Parathyroid adenoma (tissue), 2 donors: ENCODE measurements at regions not wholly inside any gene's neighbourhood (a gene's known extent, or its start where the extent isn't known, plus 50 kb on each side); places are given as distances from the start of the nearest gene placed in this dataset.

ENCODE experiments used
- H2AFZ ChIP-seq: fragments of 300-600 bp; sonication (generic); one replicate; pipeline ENCODE4 v1.7.0; 2017; ENCODE audit warnings: antibody characterized with exemption, mild to moderate bottlenecking
- H3K27ac ChIP-seq: fragments of 300-600 bp; sonication (generic); one replicate; pipeline ENCODE4 v1.7.0; 2017
- H3K27me3 ChIP-seq: fragments of 300-600 bp; sonication (generic); one replicate; pipeline ENCODE4 v1.7.0; 2017; ENCODE audit warnings: low read length; ENCODE audit not compliant: control insufficient read depth, insufficient read depth
- H3K36me3 ChIP-seq: fragments of 300-600 bp; sonication (generic); one replicate; pipeline ENCODE4 v1.7.0; 2017; ENCODE audit warnings: low read length; ENCODE audit not compliant: control insufficient read depth, insufficient read depth
- H3K4me1 ChIP-seq: fragments of 300-600 bp; sonication (generic); one replicate; pipeline ENCODE4 v1.7.0; 2017; ENCODE audit warnings: control low read depth
- H3K4me2 ChIP-seq: fragments of 300-600 bp; sonication (generic); one replicate; pipeline ENCODE4 v1.7.0; 2017; ENCODE audit warnings: low read length
- H3K4me3 ChIP-seq: fragments of 300-600 bp; sonication (generic); one replicate; pipeline ENCODE4 v1.7.0; 2017; ENCODE audit warnings: low read depth, low read length
- H3K79me2 ChIP-seq: fragments of 300-600 bp; sonication (generic); one replicate; pipeline ENCODE4 v1.7.0; 2017; ENCODE audit warnings: control low read depth
- H3K9ac ChIP-seq: fragments of 300-600 bp; sonication (generic); one replicate; pipeline ENCODE4 v1.7.0; 2017; ENCODE audit warnings: mild to moderate bottlenecking
- H3K9me3 ChIP-seq: fragments of 300-600 bp; sonication (generic); one replicate; pipeline ENCODE4 v1.7.0; 2017; ENCODE audit warnings: low read length; ENCODE audit not compliant: control insufficient read depth
- CTCF ChIP-seq: fragments of 300-600 bp; sonication (generic); IDR thresholded peaks from one replicate; pipeline ENCODE4 v1.7.0; 2017; ENCODE audit warnings: antibody characterized with exemption, mild to moderate bottlenecking
- donor health status: primary hyperparathyroidism.

GRCh38 chr9:71626395-71626794, 141.9 kb downstream of the CEMIP2 start:
- no peak overlapping the region for H3K9ac ChIP-seq
- no peak overlapping the region for H3K4me2 ChIP-seq
- H3K4me3 ChIP-seq: no peak overlapping the region
- no peaks in the 10 kb centered on the region for H3K36me3 ChIP-seq
- H3K27me3 ChIP-seq: no peaks in the 10 kb centered on the region
- H3K79me2 ChIP-seq: no peaks in the 10 kb centered on the region
- TF ChIP-seq CTCF: no peak
- no peaks in the 10 kb centered on the region for H3K4me1 ChIP-seq
- no peak overlapping the region for H2AFZ ChIP-seq
- H3K27ac ChIP-seq: no peak overlapping the region
- no peaks in the 10 kb centered on the region for H3K9me3 ChIP-seq

- H3K79me2 ChIP-seq: no peaks in the 10 kb centered on the region
- H3K27me3 ChIP-seq: no peaks in the 10 kb centered on the region
- H2AFZ ChIP-seq: no peak overlapping the region
- H3K4me1 ChIP-seq: no peaks in the 10 kb centered on the region
- H3K27ac ChIP-seq: no peak overlapping the region
- H3K9me3 ChIP-seq: no peaks in the 10 kb centered on the region
- no peak overlapping the region for H3K4me2 ChIP-seq
- TF ChIP-seq CTCF: no peak
- H3K36me3 ChIP-seq: no peaks in the 10 kb centered on the region
- no peak overlapping the region for H3K9ac ChIP-seq
- H3K4me3 ChIP-seq: no peak overlapping the region
Observed at GRCh38 chr9:71624728-71625127, 143.6 kb downstream of the CEMIP2 start.

- no peaks in the 10 kb centered on the region for H3K4me1 ChIP-seq
- no peaks in the 10 kb centered on the region for H3K9me3 ChIP-seq
- H3K36me3 ChIP-seq: no peaks in the 10 kb centered on the region
- TF ChIP-seq CTCF: no peak
- no peak overlapping the region for H3K27ac ChIP-seq
- H3K27me3 ChIP-seq: no peaks in the 10 kb centered on the region
- H3K4me2 ChIP-seq: no peak overlapping the region
- H3K79me2 ChIP-seq: no peaks in the 10 kb centered on the region
- no peak overlapping the region for H2AFZ ChIP-seq
- H3K9ac ChIP-seq: no peak overlapping the region
- no peak overlapping the region for H3K4me3 ChIP-seq
Observed at GRCh38 chr9:71620746-71621145, 147.6 kb downstream of the CEMIP2 start.

- H3K27me3 ChIP-seq: no peaks in the 10 kb centered on the region
- no peak overlapping the region for H3K27ac ChIP-seq
- H3K4me1 ChIP-seq: no peaks in the 10 kb centered on the region
- no peaks in the 10 kb centered on the region for H3K36me3 ChIP-seq
- H3K4me2 ChIP-seq: no peak overlapping the region
- H2AFZ ChIP-seq: no peak overlapping the region
- H3K9ac ChIP-seq: no peak overlapping the region
- H3K9me3 ChIP-seq: no peaks in the 10 kb centered on the region
- H3K4me3 ChIP-seq: no peak overlapping the region
- no peaks in the 10 kb centered on the region for H3K79me2 ChIP-seq
- no peak for TF ChIP-seq CTCF
Observed at GRCh38 chr9:71620331-71620730, 148.0 kb downstream of the CEMIP2 start.

GRCh38 chr9:71619926-71620325, 148.4 kb downstream of the CEMIP2 start:
- Histone ChIP-seq H3K9ac (no peak overlapping the region), H3K79me2 (no peaks in the 10 kb centered on the region), H3K27ac (no peak overlapping the region), H3K4me2 (no peak overlapping the region), H3K36me3 (no peaks in the 10 kb centered on the region), H3K4me1 (no peaks in the 10 kb centered on the region), H3K4me3 (no peak overlapping the region), H3K27me3 (no peaks in the 10 kb centered on the region), H3K9me3 (no peaks in the 10 kb centered on the region), H2AFZ (no peak overlapping the region)
- TF ChIP-seq CTCF: no peak
